H1 (cell line): ENCODE measurements at regions not wholly inside any gene's neighbourhood (a gene's known extent, or its start where the extent isn't known, plus 50 kb on each side); places are given as distances from the start of the nearest gene placed in this dataset.

Experiments
- ASH2L ChIP-seq: fragments of 200-600, 300-600 bp; sonication (generic); IDR thresholded peaks from one replicate; pipeline ENCODE4 v1.7.1; 2017; ENCODE audit warnings: low read length
- CHD7 ChIP-seq: fragments of 300-600 bp; sonication (generic); IDR thresholded peaks from 2 replicates; pipeline ENCODE4 v1.7.1; 2012; ENCODE audit warnings: low read length, moderate library complexity, mild to moderate bottlenecking, inconsistent platforms; ENCODE audit not compliant: insufficient replicate concordance
- EZH2 ChIP-seq: fragments of 200-600 bp; sonication (generic); IDR thresholded peaks from 2 replicates; pipeline ENCODE4 v1.7.1; 2012; ENCODE audit warnings: low read depth, mild to moderate bottlenecking, moderate library complexity, low read length, inconsistent platforms; ENCODE audit not compliant: severe bottlenecking
- FOSL1 ChIP-seq: IDR thresholded peaks from 2 replicates; pipeline ENCODE4 v1.6.1; 2011; ENCODE audit warnings: mild to moderate bottlenecking, low read depth, low read length, moderate library complexity; ENCODE audit not compliant: insufficient read depth
- GTF2F1 ChIP-seq: IDR thresholded peaks from 2 replicates; pipeline ENCODE4 v1.6.1; 2012; ENCODE audit warnings: low read depth, low read length, improper control_type of control experiment, borderline replicate concordance
- JUN ChIP-seq: IDR thresholded peaks from 2 replicates; pipeline ENCODE4 v1.6.1; 2011; ENCODE audit warnings: low read depth, mild to moderate bottlenecking, improper control_type of control experiment, low read length
- KDM1A ChIP-seq: fragments of 200-600, 300-600 bp; sonication (generic); IDR thresholded peaks from 2 replicates; pipeline ENCODE4 v1.7.1; 2016; ENCODE audit warnings: mild to moderate bottlenecking, low read length, borderline replicate concordance
- RAD21 ChIP-seq, 2 experiments: IDR thresholded peaks in 1 of 2; conservative IDR thresholded peaks in 1 of 2; 2 replicates each; pipeline ENCODE4 v1.6.1; 2011; ENCODE audit warnings: low read depth in 2 of 2, low read length in 2 of 2, improper control_type of control experiment in 1 of 2, inconsistent platforms in 1 of 2, mild to moderate bottlenecking in 1 of 2, moderate library complexity in 1 of 2
- RBBP5 ChIP-seq: IDR thresholded peaks from 2 replicates; pipeline ENCODE4 v1.7.1; 2012; ENCODE audit warnings: low read depth, mild to moderate bottlenecking, inconsistent platforms, low read length, moderate library complexity, borderline replicate concordance
- SIN3A ChIP-seq, 2 experiments: IDR thresholded peaks in 1 of 2; conservative IDR thresholded peaks in 1 of 2; 2 replicates each; pipeline ENCODE4 v1.6.1; 2011 to 2012; ENCODE audit warnings: low read length in 2 of 2, improper control_type of control experiment in 1 of 2, low read depth in 1 of 2, mild to moderate bottlenecking in 1 of 2

- TF ChIP-seq CHD7 (peak; percentile 77), SIN3A (conservative IDR thresholded peaks at IDR 0.05 in 1 of 2, IDR thresholded peaks at IDR 0.05 in 1 of 2; ENCODE audit: low read depth in 1 of 2, low read length in 2 of 2) (0 out of 4 replicates have a peak, but pooled peaks of 1 of the 2 experiments have one; percentile 24), EZH2 (no peak), KDM1A (no peak), RAD21 (IDR thresholded peaks at IDR 0.05 in 1 of 2, conservative IDR thresholded peaks at IDR 0.05 in 1 of 2; ENCODE audit: low read depth in 2 of 2, low read length in 2 of 2) (0 out of 4 replicates have a peak, but pooled peaks of 1 of the 2 experiments have one; percentile 3), FOSL1 (no peak), JUN (no peak), GTF2F1 (no peak), ASH2L (no peak), RBBP5 (no peak)
Observed at GRCh38 chr4:179709961-179710624, 2267.9 kb upstream of the AGA start (continued).
